HCT116 (cell line): ENCODE measurements at regions not wholly inside any gene's neighbourhood (a gene's known extent, or its start where the extent isn't known, plus 50 kb on each side); places are given as distances from the start of the nearest gene placed in this dataset.

Experiments used
- ATAC-seq: fragments of 200-7000 bp; cut with Tn5 transposase; 2 replicates; pipeline ENCODE4 v1.9.1; 2020; ENCODE audit warnings: mild to moderate bottlenecking, moderate library complexity
- BruUV-seq: library from RNA; stranded (reverse); fragments of 400-500 nt; replicated peaks from 2 replicates; lab custom pipeline; 2021; lab: Mats Ljungman, UMichigan
- CTCF ChIA-PET: fragments of 300-600 bp; sonication (Branson Sonifier 250); formaldehyde crosslinking; loops from one replicate; lab custom pipeline; 2021; ENCODE audit warnings: antibody characterized with exemption; lab: Charles Lee
- POLR2A ChIA-PET: fragments of 300-600, 350-600 bp; sonication (Branson Sonifier 250); formaldehyde crosslinking; loops from one replicate; lab custom pipeline; 2021; ENCODE audit warnings: antibody characterized with exemption; lab: Charles Lee
- RAD21 ChIA-PET, 2 experiments: fragments of 300-600 bp; sonication (Branson Sonifier 250); formaldehyde crosslinking; loops; one replicate each; lab custom pipeline; 2023; ENCODE audit warnings: low total read pairs in 2 of 2; ENCODE audit not compliant: uncharacterized antibody in 2 of 2, unreplicated experiment in 2 of 2, low non-redundant PET in 1 of 2; lab: Charles Lee
- DNase-seq: peaks from one replicate; pipeline ENCODE4 v3.0.0-alpha.2; 2010; ENCODE audit warnings: low read depth, low spot score
- H2AFZ ChIP-seq: fragments of 200-600 bp; shearing (Covaris generic), sonication (generic); 2 replicates; pipeline ENCODE4 v1.6.1; 2017; ENCODE audit warnings: low read depth, mixed run types, mixed read lengths, antibody characterized with exemption, low read length; ENCODE audit not compliant: poor library complexity, severe bottlenecking
- H3K27ac ChIP-seq: 2 replicates; pipeline ENCODE4 v1.5.1; 2012; ENCODE audit warnings: low read depth, low read length
- H3K27me3 ChIP-seq: fragments of 200-600 bp; sonication (generic); 2 replicates; pipeline ENCODE4 v1.6.1; 2016; ENCODE audit warnings: mixed run types, low read length, mixed read lengths; ENCODE audit not compliant: insufficient read depth
- H3K36me3 ChIP-seq, 2 experiments: fragments of 200-500 bp in 1 of 2; fragments of 200-600 bp in 1 of 2; sonication (Bioruptor generic) in 1 of 2; sonication (generic) in 1 of 2; 2 replicates each; pipeline versions ENCODE4 v1.5.1 to v1.6.1; 2014 to 2016; ENCODE audit warnings: low read length in 2 of 2, inconsistent platforms in 1 of 2, mixed read lengths in 1 of 2, mixed run types in 1 of 2; ENCODE audit not compliant: insufficient read depth in 2 of 2, control insufficient read depth in 1 of 2
- H3K4me1 ChIP-seq, 2 experiments: fragments of 200-600 bp in 1 of 2; sonication (generic) in 1 of 2; 2 replicates each; pipeline versions ENCODE4 v1.5.1 to v1.6.1; 2012 to 2017; ENCODE audit warnings: low read length in 2 of 2, inconsistent platforms in 1 of 2, mild to moderate bottlenecking in 1 of 2, mixed read lengths in 1 of 2, mixed run types in 1 of 2, moderate library complexity in 1 of 2; ENCODE audit not compliant: insufficient read depth in 2 of 2, control insufficient read depth in 1 of 2
- H3K4me2 ChIP-seq: fragments of 200-600 bp; sonication (generic); 2 replicates; pipeline ENCODE4 v1.6.1; 2017; ENCODE audit warnings: mixed run types, low read length, mixed read lengths
- H3K4me3 ChIP-seq, 2 experiments: fragments of 200-600 bp in 1 of 2; sonication (generic) in 1 of 2; replicated peaks in 1 of 2; 2 replicates each; pipeline ENCODE4 v1.5.1; 2011 to 2016; ENCODE audit warnings: low read length in 2 of 2, control low read depth in 1 of 2, low read depth in 1 of 2, mild to moderate bottlenecking in 1 of 2, mixed read lengths in 1 of 2, mixed run types in 1 of 2
- H3K79me2 ChIP-seq: fragments of 200-600 bp; sonication (generic); 2 replicates; pipeline ENCODE4 v1.6.1; 2017; ENCODE audit warnings: mild to moderate bottlenecking, mixed run types, low read length, moderate library complexity, mixed read lengths; ENCODE audit not compliant: insufficient read depth
- H3K9ac ChIP-seq: fragments of 200-600 bp; sonication (generic); 2 replicates; pipeline ENCODE4 v1.6.1; 2016; ENCODE audit warnings: low read length, mixed read lengths
- H3K9me2 ChIP-seq: fragments of 200-600 bp; sonication (generic), shearing (Covaris generic); 2 replicates; pipeline ENCODE4 v1.6.1; 2017; ENCODE audit warnings: mixed run types, mild to moderate bottlenecking, moderate library complexity; ENCODE audit not compliant: insufficient read depth
- H3K9me3 ChIP-seq, 2 experiments: fragments of 200-500 bp in 1 of 2; fragments of 200-600 bp in 1 of 2; sonication (Bioruptor generic) in 1 of 2; sonication (generic) in 1 of 2; 2 replicates each; pipeline ENCODE4 v1.6.1; 2014 to 2017; ENCODE audit warnings: low read length in 2 of 2, mixed read lengths in 2 of 2, inconsistent platforms in 1 of 2, low read depth in 1 of 2, mild to moderate bottlenecking in 1 of 2, mixed run types in 1 of 2, moderate library complexity in 1 of 2; ENCODE audit not compliant: control insufficient read depth in 1 of 2, insufficient read depth in 1 of 2
- H4K20me1 ChIP-seq: fragments of 200-600 bp; sonication (generic), shearing (Covaris generic); 2 replicates; pipeline ENCODE4 v1.6.1; 2017; ENCODE audit warnings: mixed run types, mild to moderate bottlenecking, moderate library complexity; ENCODE audit not compliant: insufficient read depth
- CBX3 ChIP-seq: IDR thresholded peaks from 2 replicates; pipeline ENCODE4 v1.6.1; 2012; ENCODE audit warnings: low read depth
- CEBPB ChIP-seq: IDR thresholded peaks from 2 replicates; pipeline ENCODE4 v1.6.1; 2012; ENCODE audit warnings: low read depth
- CTCF ChIP-seq, 3 experiments: fragments of 200-600 bp in 1 of 3; sonication (generic) in 1 of 3; IDR thresholded peaks in 2 of 3; conservative IDR thresholded peaks in 1 of 3; 2 replicates each; pipeline ENCODE4 v1.5.1; 2012 to 2017; ENCODE audit warnings: low read depth in 2 of 3, low read length in 2 of 3, antibody characterized with exemption in 1 of 3, borderline replicate concordance in 1 of 3, control low read depth in 1 of 3, mild to moderate bottlenecking in 1 of 3, mixed read lengths in 1 of 3, mixed run types in 1 of 3, moderate library complexity in 1 of 3; ENCODE audit not compliant: insufficient read depth in 1 of 3
- EGR1 ChIP-seq: IDR thresholded peaks from 2 replicates; pipeline ENCODE4 v1.6.1; 2012; ENCODE audit warnings: low read depth
- EZH2 ChIP-seq: fragments of 200-600 bp; sonication (generic); IDR thresholded peaks from 2 replicates; pipeline ENCODE4 v1.6.1; 2017; ENCODE audit warnings: antibody characterized with exemption, mixed run types
- EZH2phosphoT487 ChIP-seq: fragments of 200-600 bp; IDR thresholded peaks from 2 replicates; pipeline ENCODE4 v1.6.1; 2018; ENCODE audit warnings: antibody characterized with exemption, borderline replicate concordance
- FOSL1 ChIP-seq: IDR thresholded peaks from 2 replicates; pipeline ENCODE4 v1.6.1; 2012; ENCODE audit warnings: low read depth
- JUND ChIP-seq: IDR thresholded peaks from 2 replicates; pipeline ENCODE4 v1.6.1; 2012
- MAX ChIP-seq: IDR thresholded peaks from 2 replicates; pipeline ENCODE4 v1.6.1; 2012
- POLR2A ChIP-seq: IDR thresholded peaks from 2 replicates; pipeline ENCODE4 v1.7.0; 2011; ENCODE audit warnings: borderline replicate concordance; ENCODE audit not compliant: insufficient read depth, insufficient read length; ENCODE audit errors: extremely low read depth
- POLR2AphosphoS5 ChIP-seq: IDR thresholded peaks from 2 replicates; pipeline ENCODE4 v1.6.1; 2011; ENCODE audit warnings: mild to moderate bottlenecking, low read depth, low read length, moderate library complexity
- RAD21 ChIP-seq: IDR thresholded peaks from 2 replicates; pipeline ENCODE4 v1.6.1; 2012; ENCODE audit warnings: low read depth, mild to moderate bottlenecking
- SIN3A ChIP-seq: IDR thresholded peaks from 2 replicates; pipeline ENCODE4 v1.6.1; 2012; ENCODE audit warnings: low read depth
- SP1 ChIP-seq: IDR thresholded peaks from 2 replicates; pipeline ENCODE4 v1.6.1; 2012; ENCODE audit warnings: low read depth
- SRF ChIP-seq: IDR thresholded peaks from 2 replicates; pipeline ENCODE4 v1.6.1; 2012; ENCODE audit warnings: low read depth
- TCF7L2 ChIP-seq: IDR thresholded peaks from 2 replicates; pipeline ENCODE4 v1.7.0; 2011; ENCODE audit warnings: borderline replicate concordance, inconsistent platforms; ENCODE audit not compliant: insufficient read depth, insufficient read length; ENCODE audit errors: extremely low read depth
- YY1 ChIP-seq: IDR thresholded peaks from 2 replicates; pipeline ENCODE4 v1.6.1; 2011; ENCODE audit warnings: low read length, low read depth, moderate library complexity, mild to moderate bottlenecking; ENCODE audit not compliant: insufficient replicate concordance; ENCODE audit errors: extremely low read depth
- ZFX ChIP-seq: fragments of 450-650 bp; IDR thresholded peaks from 2 replicates; pipeline ENCODE4 v1.6.1; 2017
- ZNF274 ChIP-seq: fragments of 200-500 bp; sonication (Bioruptor generic); IDR thresholded peaks from 2 replicates; pipeline ENCODE4 v1.6.1; 2014; ENCODE audit warnings: mild to moderate bottlenecking, low read depth, low read length, inconsistent platforms
- intact Hi-C: fragments of 100-400 bp; cut with micrococcal nuclease; formaldehyde crosslinking; loops from 2 replicates; pipeline ENCODE4 v1.10.0; 2022

GRCh38 chr2:181818840-181819239 is 72.7 kb upstream of the ITPRID2 start:
- ChIA-PET RAD21 (interaction anchor here in 1 of 2 experiments (1.0 to 2.3 kb wide), 2 partner anchors 58 to 76 kb away, joined by 3 to 5 read pairs; no protein-coding TSS in a partner anchor), CTCF (interaction anchor here (1.3 kb wide), 1 partner anchor 34 kb away, joined by 5 read pairs; no protein-coding TSS in a partner anchor)
- intact Hi-C loops: no loop called here
- Histone ChIP-seq H3K9me2 (no peaks in the 10 kb centered on the region), H3K27ac (peak overlapping the region; percentile 23; the same call in 1 of the 2 replicates), H3K36me3 (0 out of 4 replicates have a peak, but pooled peaks cover 0 to 3% of the 10 kb centered on the region in 2 experiments), H3K27me3 (no peaks in the 10 kb centered on the region), H3K4me2 (peak overlapping the region; percentile 28), H3K4me3 (no peak overlapping the region), H3K79me2 (no peaks in the 10 kb centered on the region), H4K20me1 (no peaks in the 10 kb centered on the region)
- DNase-seq (no peak), ATAC-seq (no peak)
- BruUV-seq: no TSS peak
- TF ChIP-seq TCF7L2 (peak; percentile 16), CEBPB (no peak)
- TF ChIP-seq, all 23 proteins: peak for 1
- Histone ChIP-seq H3K9ac (peak overlapping the region; percentile 21), H3K4me1 (peaks cover 61 to 86% of the 10 kb centered on the region in 2 experiments), H2AFZ (peak overlapping the region; percentile 64), H3K9me3 (no peaks in the 10 kb centered on the region)
- POLR2A ChIA-PET: interaction anchor here (1.0 to 3.0 kb wide), 6 partner anchors 9 to 76 kb away, joined by 3 to 12 read pairs (median 6); no protein-coding TSS in a partner anchor

- H4K20me1 ChIP-seq: no peaks in the 10 kb centered on the region
- intact Hi-C loops: loop anchor here (5.0 kb wide), 1 partner anchor 36 kb away; no protein-coding TSS in a partner anchor
- H3K36me3 ChIP-seq: 0 out of 4 replicates have a peak, but pooled peaks cover 0 to 3% of the 10 kb centered on the region in 2 experiments
- DNase-seq (no peak), ATAC-seq (no peak)
- no peaks in the 10 kb centered on the region for H3K9me2 ChIP-seq
- peak overlapping the region; percentile 13 for H2AFZ ChIP-seq
- H3K27ac ChIP-seq: peak overlapping the region; percentile 11; the same call in 1 of the 2 replicates
- H3K9ac ChIP-seq: no peak overlapping the region
- RAD21 ChIA-PET: no interaction called here
- POLR2A ChIA-PET: interaction anchor here (1.9 kb wide), 1 partner anchor 9 kb away, joined by 6 read pairs; no protein-coding TSS in a partner anchor
- no peak overlapping the region for H3K4me3 ChIP-seq
- H3K4me1 ChIP-seq: peaks cover 46 to 79% of the 10 kb centered on the region in 2 experiments
- H3K4me2 ChIP-seq: no peak overlapping the region
- no peak for TF ChIP-seq JUND
- no peak for TF ChIP-seq ZNF274
- no peak for TF ChIP-seq ZFX
- TF ChIP-seq POLR2A: no peak
- no peak for TF ChIP-seq YY1
- no peak for TF ChIP-seq CBX3
- TF ChIP-seq EZH2phosphoT487: no peak
- TF ChIP-seq EGR1: no peak
- TF ChIP-seq SP1: no peak
- TF ChIP-seq SIN3A: no peak
- TF ChIP-seq EZH2: no peak
- TF ChIP-seq SRF: no peak
- TF ChIP-seq MAX: no peak
- no peak for TF ChIP-seq FOSL1
- TF ChIP-seq CTCF (IDR thresholded peaks at IDR 0.05 in 2 of 3, conservative IDR thresholded peaks at IDR 0.05 in 1 of 3; ENCODE audit: borderline replicate concordance in 1 of 3, insufficient read depth in 1 of 3, low read depth in 2 of 3, low read length in 2 of 3): no peak
- no peak for TF ChIP-seq POLR2AphosphoS5
- no peak for TF ChIP-seq CEBPB
- TF ChIP-seq RAD21: no peak
- TF ChIP-seq, all 23 proteins: peak for 0
- H3K79me2 ChIP-seq: no peaks in the 10 kb centered on the region
- H3K9me3 ChIP-seq: no peaks in the 10 kb centered on the region
- CTCF ChIA-PET: no interaction called here
- no TSS peak for BruUV-seq
- H3K27me3 ChIP-seq: no peaks in the 10 kb centered on the region
Measured at GRCh38 chr2:181821049-181821448, 70.5 kb upstream of the ITPRID2 start.
